RPMI8226 (cell line): ENCODE measurements at regions not wholly inside any gene's neighbourhood (a gene's known extent, or its start where the extent isn't known, plus 50 kb on each side); places are given as distances from the start of the nearest gene placed in this dataset.
"Not testable (repeated sequence)": the region's sequence is repeated elsewhere in the genome, so short reads cannot be mapped to it uniquely, and the experiment has no call there.

Experiments used
- DNase-seq: peaks from one replicate; pipeline ENCODE4 v3.0.0-alpha.2; 2015

GRCh38 chr6:63441266-63441956 lies 121.6 kb upstream of the LGSN start:
- peak; percentile 59 for DNase-seq

GRCh38 chr6:63442870-63443269 lies 123.1 kb upstream of the LGSN start:
- no peak for DNase-seq

GRCh38 chr6:63444768-63445167 lies 125.0 kb upstream of the LGSN start:
- no peak for DNase-seq

- no peak for DNase-seq
Measured at GRCh38 chr6:63446405-63446804, 125.9 kb upstream of the LOC128125822 start.

- DNase-seq, result peak; percentile 10
Measured at GRCh38 chr6:63447134-63447533, 125.1 kb upstream of the LOC128125822 start.

- DNase-seq, result no peak
Measured at GRCh38 chr6:63448229-63448628, 124.1 kb upstream of the LOC128125822 start.

- DNase-seq, result no peak
Measured at GRCh38 chr6:63449714-63450113, 122.6 kb upstream of the LOC128125822 start.

GRCh38 chr6:63451238-63451637 lies 121.0 kb upstream of the LOC128125822 start:
- DNase-seq, result no peak

- no peak for DNase-seq
Measured at GRCh38 chr6:63452125-63452524, 120.2 kb upstream of the LOC128125822 start.

- no peak for DNase-seq
Measured at GRCh38 chr6:63456734-63457133, 115.5 kb upstream of the LOC128125822 start.

- no peak for DNase-seq
Measured at GRCh38 chr6:63458480-63459115, 113.7 kb upstream of the LOC128125822 start.

- DNase-seq, result no peak
Measured at GRCh38 chr6:63459814-63460213, 112.5 kb upstream of the LOC128125822 start.

- no peak for DNase-seq
Measured at GRCh38 chr6:63460971-63461370, 111.3 kb upstream of the LOC128125822 start.

GRCh38 chr6:63464060-63464459 lies 108.2 kb upstream of the LOC128125822 start:
- DNase-seq, result no peak

GRCh38 chr6:63465750-63466149 lies 106.5 kb upstream of the LOC128125822 start:
- no peak for DNase-seq

- no peak for DNase-seq
Measured at GRCh38 chr6:63466242-63466733, 106.0 kb upstream of the LOC128125822 start.

GRCh38 chr6:63467247-63467954 lies 104.9 kb upstream of the LOC128125822 start:
- DNase-seq, result no peak

GRCh38 chr6:63471145-63471544 lies 101.1 kb upstream of the LOC128125822 start:
- DNase-seq, result not testable (repeated sequence)

- no peak for DNase-seq
Measured at GRCh38 chr6:63471654-63472053, 100.6 kb upstream of the LOC128125822 start.

GRCh38 chr6:63475707-63476106 lies 96.6 kb upstream of the LOC128125822 start:
- no peak for DNase-seq

GRCh38 chr6:63476302-63476701 lies 96.0 kb upstream of the LOC128125822 start:
- no peak for DNase-seq

- no peak for DNase-seq
Measured at GRCh38 chr6:63477422-63478040, 94.7 kb upstream of the LOC128125822 start.

GRCh38 chr6:63478734-63479133 lies 93.5 kb upstream of the LOC128125822 start:
- DNase-seq, result no peak
